HG03139 (cell line): ENCODE measurements at regions not wholly inside any gene's neighbourhood (a gene's known extent, or its start where the extent isn't known, plus 50 kb on each side); places are given as distances from the start of the nearest gene placed in this dataset.

Source experiments
- ATAC-seq: cut with Tn5 transposase; IDR thresholded peaks from one replicate; pipeline ENCODE4 v1.9.1; 2021; ENCODE audit not compliant: unreplicated experiment

DNA sequence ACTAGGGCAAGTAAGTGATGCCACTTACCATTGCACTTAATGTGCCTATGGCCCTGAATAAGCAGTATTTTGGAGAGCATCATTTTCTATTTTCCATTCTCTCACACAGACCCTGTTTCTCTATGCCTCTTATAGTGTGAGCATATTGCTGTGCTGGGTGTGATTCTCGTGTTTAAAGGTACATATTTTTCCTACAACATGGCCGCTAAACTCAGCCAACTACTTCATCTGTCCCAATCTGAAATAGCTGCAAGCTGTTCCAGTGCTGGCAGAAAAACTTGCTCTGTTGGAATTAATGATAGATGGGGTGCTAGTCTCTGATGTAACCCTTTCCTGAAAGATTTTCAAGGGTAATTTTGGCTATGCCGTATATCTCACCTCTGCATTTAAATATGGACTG lies 97.5 kb downstream of the ZNF326 start:
- no peak for ATAC-seq
